CD4-positive, alpha-beta T cell treated with Interleukin-4 for 1 hour (primary cell): ENCODE measurements at regions not wholly inside any gene's neighbourhood (a gene's known extent, or its start where the extent isn't known, plus 50 kb on each side); places are given as distances from the start of the nearest gene placed in this dataset.
"Not testable (repeated sequence)": the region's sequence is repeated elsewhere in the genome, so short reads cannot be mapped to it uniquely, and the experiment has no call there.

Experiments
- DNase-seq, 2 donors: peaks; one replicate each; pipeline ENCODE4 v3.0.0-alpha.2; 2020 to 2022

- DNase-seq = no peak
Observed at GRCh38 chr22:48486134-48486532, 1341.5 kb downstream of the BRD1 start.

GRCh38 chr22:48485149-48486133 lies 1342.2 kb downstream of the BRD1 start:
- peak in 1 of 2 donors; percentile 2 for DNase-seq

- peak in 1 of 2 donors; percentile 3 for DNase-seq
Observed at GRCh38 chr22:48483764-48484528, 1343.7 kb downstream of the BRD1 start.

GRCh38 chr22:48482771-48483170 lies 1344.9 kb downstream of the BRD1 start:
- DNase-seq = no peak

DNA sequence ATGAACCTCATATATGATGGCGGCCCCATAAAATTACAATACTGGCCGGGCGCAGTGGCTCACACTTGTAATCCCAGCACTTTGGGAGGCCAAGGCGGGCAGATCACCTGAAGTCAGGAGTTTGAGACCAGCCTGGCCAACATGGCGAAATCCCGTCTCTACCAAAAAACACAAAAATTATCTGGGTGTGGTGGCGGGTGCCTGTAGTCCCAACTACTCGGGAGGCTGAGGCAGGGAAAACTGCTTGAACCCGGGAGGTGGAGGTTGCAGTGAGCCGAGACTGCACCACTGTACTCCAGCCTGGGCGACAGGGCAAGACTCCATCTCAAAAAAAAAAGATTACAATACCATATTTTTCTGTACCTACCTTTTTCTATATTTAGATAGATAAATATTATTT lies 1345.5 kb downstream of the BRD1 start:
- DNase-seq = not testable (repeated sequence)

- no peak for DNase-seq
Observed at GRCh38 chr22:48481748-48482147, 1345.9 kb downstream of the BRD1 start.

DNA sequence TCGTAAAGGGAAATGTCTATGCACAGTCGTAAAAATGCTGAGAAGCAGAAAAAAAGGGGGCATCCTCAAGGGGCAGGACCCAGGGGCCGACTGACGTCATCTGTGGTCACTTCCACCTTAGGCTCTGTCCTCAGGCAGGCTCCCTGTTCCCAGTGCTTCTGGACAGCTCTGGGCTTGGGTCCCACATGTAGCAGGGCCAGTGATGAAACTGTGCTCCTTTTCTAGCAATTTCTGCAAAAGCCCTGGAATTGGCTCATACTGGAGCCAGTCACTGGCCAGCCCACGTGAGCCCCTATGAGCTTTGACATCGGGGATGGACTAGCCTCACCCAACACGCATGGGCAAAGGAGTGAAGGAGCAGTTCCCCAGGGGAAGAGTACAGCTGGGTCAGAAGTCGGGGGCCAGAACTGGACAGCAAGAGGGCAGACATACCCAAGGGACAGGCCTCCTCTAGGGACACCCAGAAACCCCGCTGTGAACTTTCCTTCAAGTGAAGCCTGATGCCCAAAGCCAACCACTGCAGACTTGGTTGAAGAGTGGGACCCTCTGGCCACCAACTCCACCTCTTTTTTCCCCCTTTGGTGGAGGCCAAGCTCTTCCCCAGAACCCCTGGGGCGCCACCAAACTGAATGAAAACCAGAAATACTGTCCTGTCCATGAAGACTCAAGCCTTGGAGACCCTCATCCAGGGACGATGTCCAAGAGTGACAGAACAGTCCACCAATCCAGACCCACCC lies 1349.0 kb downstream of the BRD1 start:
- no peak for DNase-seq

GRCh38 chr22:48478124-48478523 lies 1349.5 kb downstream of the BRD1 start:
- no peak for DNase-seq

- DNase-seq = no peak
Observed at GRCh38 chr22:48477031-48477721, 1350.5 kb downstream of the BRD1 start.

DNA sequence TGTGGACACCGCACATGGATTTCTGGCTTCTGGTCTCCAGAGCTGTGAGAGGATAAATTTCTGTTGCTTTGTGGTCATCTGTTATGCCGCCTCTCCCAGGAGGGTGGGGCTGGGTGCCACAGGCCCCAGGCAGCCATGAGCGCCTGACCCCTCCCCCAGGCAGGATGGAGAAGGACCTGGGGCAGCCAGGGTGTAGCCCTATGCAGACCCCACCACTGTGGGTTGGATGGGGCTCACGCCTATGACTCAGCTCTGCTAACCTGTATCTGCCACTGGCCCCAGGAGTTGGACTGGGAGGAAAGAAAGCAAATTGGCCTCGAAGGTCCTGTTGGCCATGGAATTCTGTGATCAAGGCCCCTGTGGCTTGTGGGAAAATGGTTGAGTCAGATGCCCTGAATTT lies 1351.1 kb downstream of the BRD1 start:
- DNase-seq = no peak

DNA sequence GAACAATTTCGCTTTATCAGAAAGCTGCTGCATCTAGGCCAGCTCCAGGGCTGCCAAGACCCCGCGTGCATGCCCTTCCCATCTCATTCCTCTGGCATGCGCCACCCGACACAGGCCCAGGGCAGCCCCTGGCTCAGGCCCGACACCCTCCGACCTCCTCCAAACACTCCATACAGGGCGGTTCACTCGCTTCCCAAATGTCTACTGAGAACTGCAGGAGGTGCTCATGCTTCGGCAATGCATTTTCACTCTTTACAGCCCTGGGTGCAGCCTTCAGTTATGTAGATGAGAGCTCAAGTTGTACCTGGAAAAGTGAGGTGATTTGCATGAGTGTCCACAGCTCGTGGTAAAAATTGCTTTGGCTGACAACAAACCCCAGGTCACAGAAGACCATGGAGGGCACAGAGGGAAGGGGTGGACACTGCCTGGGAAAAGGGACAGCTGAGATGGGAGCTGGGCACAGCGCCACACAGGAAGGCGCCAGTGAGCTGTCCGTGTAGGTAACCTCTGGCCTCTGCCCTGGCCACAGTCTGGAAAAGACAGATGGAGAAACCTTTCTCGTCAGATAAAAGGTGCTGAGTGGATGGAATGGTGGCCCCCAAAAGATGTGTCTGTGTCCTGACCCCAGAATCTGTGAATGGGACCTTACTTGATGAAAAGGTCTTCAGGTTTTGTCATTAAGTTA lies 1351.9 kb downstream of the BRD1 start:
- DNase-seq = no peak

GRCh38 chr22:48474881-48475280 lies 1352.8 kb downstream of the BRD1 start:
- DNase-seq = no peak

DNA sequence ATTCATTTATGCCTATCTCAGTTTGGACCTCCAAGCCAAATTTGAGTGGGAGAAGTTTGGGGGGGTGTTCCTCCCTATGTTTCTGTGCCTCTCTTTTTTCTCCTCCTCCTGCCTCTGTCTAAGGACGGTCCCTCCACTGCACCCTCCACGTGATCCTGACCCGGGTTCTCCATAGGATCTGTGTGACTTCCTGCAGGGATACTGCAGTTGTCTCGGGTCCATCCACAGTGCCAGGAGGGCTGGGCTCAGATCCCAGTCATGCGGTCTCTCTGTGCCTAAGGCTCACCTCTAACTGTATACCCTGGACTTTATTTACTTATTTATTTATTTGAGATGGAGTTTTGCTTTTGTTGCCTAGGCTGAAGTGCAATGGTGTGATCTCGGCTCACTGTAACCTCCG lies 1354.5 kb downstream of the BRD1 start:
- DNase-seq = no peak

DNA sequence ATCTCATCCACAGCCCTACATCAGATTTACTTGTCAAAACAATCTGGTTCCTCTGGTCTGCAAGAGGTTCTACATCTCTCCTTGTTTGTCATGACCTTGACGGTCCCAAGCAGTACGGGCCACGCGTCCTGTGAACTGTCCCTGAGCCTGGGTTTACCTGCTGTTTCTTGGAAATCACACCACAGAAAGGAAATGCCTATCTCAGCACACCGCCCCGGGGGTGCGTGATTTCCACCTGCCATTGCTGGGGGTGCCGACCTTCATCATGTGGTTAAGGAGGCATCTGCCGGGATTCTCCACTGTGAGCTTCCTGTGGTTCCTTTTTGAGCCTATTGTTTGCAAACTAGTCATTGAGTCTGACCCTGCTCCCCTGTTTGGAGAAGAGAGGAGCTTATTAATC lies 1363.4 kb downstream of the BRD1 start:
- no peak for DNase-seq

GRCh38 chr22:48459859-48460823 lies 1367.5 kb downstream of the BRD1 start:
- DNase-seq = no peak

- DNase-seq = no peak
Observed at GRCh38 chr22:48459259-48459658, 1368.4 kb downstream of the BRD1 start.

DNA sequence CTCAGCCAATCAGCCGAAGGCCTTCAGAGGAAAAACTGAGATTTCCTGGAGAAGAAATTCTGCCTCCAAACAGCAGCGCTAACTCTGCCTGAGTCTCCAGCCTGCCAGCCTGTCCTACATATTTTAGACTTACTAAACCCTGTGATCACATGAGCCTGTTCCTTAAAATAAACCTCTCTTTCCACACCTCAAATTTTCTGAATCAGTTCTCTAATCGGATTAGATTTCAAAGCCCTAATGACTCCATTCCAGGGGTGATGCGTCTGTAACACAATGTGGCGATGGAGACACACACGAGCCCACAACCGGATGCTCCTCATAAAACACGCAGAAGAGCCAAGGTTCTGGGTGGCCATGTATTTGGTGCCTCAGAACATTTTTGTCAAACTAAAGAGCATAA lies 1371.2 kb downstream of the BRD1 start:
- DNase-seq = no peak

DNA sequence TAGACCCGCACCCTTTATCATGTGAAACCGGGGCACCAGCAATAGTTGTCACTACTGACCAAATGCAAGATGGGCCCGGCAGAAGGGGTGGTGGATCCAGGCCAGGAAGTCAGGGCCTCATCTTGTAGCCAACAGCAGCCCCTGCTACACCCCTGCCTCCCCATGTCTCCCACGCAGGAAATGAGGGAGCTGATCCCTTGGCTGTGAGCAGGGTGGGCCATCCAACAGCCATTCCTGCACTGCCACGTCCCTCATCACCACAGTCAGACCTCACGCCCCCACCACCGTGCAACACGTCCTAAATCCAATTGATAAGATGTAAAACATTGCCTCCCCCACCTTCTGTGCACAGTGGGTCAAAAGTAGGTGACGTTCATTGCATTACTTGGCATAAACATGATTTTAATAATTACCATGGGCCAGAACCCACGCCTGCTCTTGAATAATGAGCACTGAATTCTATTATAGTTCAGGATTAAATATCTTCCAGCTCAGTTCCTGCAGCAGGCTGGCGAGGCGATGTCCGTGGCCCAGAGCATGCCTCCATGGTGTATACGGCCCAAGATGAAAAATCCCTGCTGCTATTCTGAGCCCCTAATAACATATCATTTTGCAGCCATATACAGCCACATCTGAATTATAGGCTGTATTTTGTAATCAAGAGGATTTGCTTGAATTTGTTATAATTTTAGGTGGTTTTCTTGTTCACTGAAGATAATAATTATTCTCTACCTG lies 1373.8 kb downstream of the BRD1 start:
- no peak for DNase-seq

- no peak for DNase-seq
Observed at GRCh38 chr22:48453171-48453570, 1374.5 kb downstream of the BRD1 start.

GRCh38 chr22:48452766-48453165 lies 1374.9 kb downstream of the BRD1 start:
- DNase-seq = no peak
